Peyer's patch (tissue), 4 donors: ENCODE measurements at regions not wholly inside any gene's neighbourhood (a gene's known extent, or its start where the extent isn't known, plus 50 kb on each side); places are given as distances from the start of the nearest gene placed in this dataset.

Experiments used
- DNase-seq, 3 donors: peaks; one replicate each; pipeline ENCODE4 v3.0.0-alpha.2; 2017 to 2019
- H3K27ac ChIP-seq, 4 donors: fragments of 200-600 bp; sonication (generic); one replicate each; pipeline ENCODE4 v1.5.1; 2016 to 2019
- H3K27me3 ChIP-seq, 2 donors: fragments of 200-600 bp; sonication (generic); one replicate each; pipeline ENCODE4 v1.5.1; 2019
- H3K36me3 ChIP-seq, 3 donors: fragments of 200-600 bp; sonication (generic); one replicate each; pipeline ENCODE4 v1.5.1; 2016 to 2019
- H3K4me1 ChIP-seq, 4 donors: fragments of 200-600 bp; sonication (generic); one replicate each; pipeline ENCODE4 v1.5.1; 2016 to 2019
- H3K4me3 ChIP-seq, 4 donors: fragments of 200-600 bp; sonication (generic); 1 replicate in 3 of 4; 2 replicates in 1 of 4; pipeline ENCODE4 v1.5.1; 2016 to 2019; ENCODE audit warnings: mild to moderate bottlenecking in 1 of 4
- H3K9me3 ChIP-seq, 4 donors: fragments of 200-600 bp; sonication (generic); one replicate each; pipeline ENCODE4 v1.5.1; 2016 to 2019; ENCODE audit warnings: mild to moderate bottlenecking in 1 of 4
- POLR2A ChIP-seq, 2 donors: fragments of 450-650 bp; IDR thresholded peaks; one replicate each; pipeline ENCODE4 v1.5.1; 2017; ENCODE audit warnings: antibody characterized with exemption in 2 of 2, mild to moderate bottlenecking in 2 of 2, moderate library complexity in 2 of 2
- TF ChIP-seq, protein P1 (sequence below), 6 experiments: fragments of 450-650 bp in 4 of 6; fragments of 200-600 bp in 2 of 6; sonication (generic) in 1 of 6; IDR thresholded peaks; one replicate each; pipeline ENCODE4 v1.5.1; 2017 to 2019; ENCODE audit warnings: antibody characterized with exemption in 6 of 6, mild to moderate bottlenecking in 3 of 6, moderate library complexity in 1 of 6

DNA sequence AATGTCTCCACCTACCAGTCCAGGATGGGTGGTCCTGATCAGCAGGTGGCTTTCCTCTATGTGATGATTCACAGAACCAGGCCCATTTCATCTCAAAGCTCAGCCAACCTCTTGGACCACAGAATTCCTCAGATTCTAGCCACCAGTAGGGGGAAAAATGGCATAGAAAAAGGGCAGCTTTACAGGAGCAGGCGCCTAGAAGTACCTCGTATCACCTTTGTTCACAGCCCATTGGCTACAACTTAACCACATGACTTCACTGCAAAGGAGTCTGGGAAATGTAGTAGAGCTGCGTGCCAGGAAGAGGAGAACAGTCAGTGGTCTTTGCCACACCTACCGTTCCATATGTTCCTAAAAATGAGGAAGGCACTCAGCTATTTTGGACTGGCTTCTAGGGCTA is 62.8 kb upstream of the DTNA start:
- Histone ChIP-seq H3K27me3 (no peaks in the 10 kb centered on the region), H3K4me3 (no peak overlapping the region), H3K4me1 (no peaks in the 10 kb centered on the region), H3K36me3 (no peaks in the 10 kb centered on the region), H3K27ac (no peak overlapping the region), H3K9me3 (no peaks in the 10 kb centered on the region)
- TF ChIP-seq, protein P1, sequence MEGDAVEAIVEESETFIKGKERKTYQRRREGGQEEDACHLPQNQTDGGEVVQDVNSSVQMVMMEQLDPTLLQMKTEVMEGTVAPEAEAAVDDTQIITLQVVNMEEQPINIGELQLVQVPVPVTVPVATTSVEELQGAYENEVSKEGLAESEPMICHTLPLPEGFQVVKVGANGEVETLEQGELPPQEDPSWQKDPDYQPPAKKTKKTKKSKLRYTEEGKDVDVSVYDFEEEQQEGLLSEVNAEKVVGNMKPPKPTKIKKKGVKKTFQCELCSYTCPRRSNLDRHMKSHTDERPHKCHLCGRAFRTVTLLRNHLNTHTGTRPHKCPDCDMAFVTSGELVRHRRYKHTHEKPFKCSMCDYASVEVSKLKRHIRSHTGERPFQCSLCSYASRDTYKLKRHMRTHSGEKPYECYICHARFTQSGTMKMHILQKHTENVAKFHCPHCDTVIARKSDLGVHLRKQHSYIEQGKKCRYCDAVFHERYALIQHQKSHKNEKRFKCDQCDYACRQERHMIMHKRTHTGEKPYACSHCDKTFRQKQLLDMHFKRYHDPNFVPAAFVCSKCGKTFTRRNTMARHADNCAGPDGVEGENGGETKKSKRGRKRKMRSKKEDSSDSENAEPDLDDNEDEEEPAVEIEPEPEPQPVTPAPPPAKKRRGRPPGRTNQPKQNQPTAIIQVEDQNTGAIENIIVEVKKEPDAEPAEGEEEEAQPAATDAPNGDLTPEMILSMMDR (IDR thresholded peaks at IDR 0.05) = no peak
- no peak for TF ChIP-seq POLR2A (IDR thresholded peaks at IDR 0.05)
- no peak for DNase-seq

DNA sequence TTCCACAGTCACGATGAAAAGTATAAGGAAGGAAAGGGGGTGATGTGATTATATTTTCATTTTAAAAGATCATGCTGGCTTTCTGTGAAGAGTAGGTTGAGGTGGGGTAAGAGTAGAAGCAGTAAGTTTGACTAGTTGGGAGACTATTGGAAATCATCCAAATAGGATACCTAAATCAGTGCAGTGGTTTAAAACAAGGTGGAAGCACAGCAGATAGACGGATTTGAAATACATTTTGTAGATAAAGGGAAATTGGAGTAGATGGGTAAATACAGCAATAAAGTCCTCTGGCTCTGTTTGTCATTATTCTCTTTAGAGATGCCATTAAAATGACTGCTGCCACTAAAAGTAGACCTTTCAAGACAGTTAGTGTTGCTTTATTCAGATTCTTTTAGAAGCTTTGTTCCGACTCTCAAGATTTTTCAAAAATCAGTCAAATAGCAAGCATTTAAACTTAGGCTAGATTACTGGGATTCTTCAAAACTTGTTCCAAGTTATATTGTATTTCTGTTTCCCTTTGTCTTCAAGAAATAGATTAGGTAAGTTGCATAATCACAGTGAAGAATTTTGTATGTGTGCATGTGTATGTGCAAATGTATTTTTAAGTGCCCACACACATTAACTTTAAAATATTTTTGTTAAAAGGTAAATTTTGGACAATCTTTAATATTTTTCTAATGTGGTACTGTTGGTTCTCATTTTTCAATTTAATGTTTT is 61.7 kb upstream of the DTNA start:
- Histone ChIP-seq H3K36me3 (no peaks in the 10 kb centered on the region), H3K27ac (no peak overlapping the region), H3K27me3 (no peaks in the 10 kb centered on the region), H3K9me3 (no peaks in the 10 kb centered on the region), H3K4me3 (no peak overlapping the region), H3K4me1 (no peaks in the 10 kb centered on the region)
- DNase-seq = no peak
- TF ChIP-seq, protein P1 (IDR thresholded peaks at IDR 0.05) = no peak
- no peak for TF ChIP-seq POLR2A (IDR thresholded peaks at IDR 0.05)

DNA sequence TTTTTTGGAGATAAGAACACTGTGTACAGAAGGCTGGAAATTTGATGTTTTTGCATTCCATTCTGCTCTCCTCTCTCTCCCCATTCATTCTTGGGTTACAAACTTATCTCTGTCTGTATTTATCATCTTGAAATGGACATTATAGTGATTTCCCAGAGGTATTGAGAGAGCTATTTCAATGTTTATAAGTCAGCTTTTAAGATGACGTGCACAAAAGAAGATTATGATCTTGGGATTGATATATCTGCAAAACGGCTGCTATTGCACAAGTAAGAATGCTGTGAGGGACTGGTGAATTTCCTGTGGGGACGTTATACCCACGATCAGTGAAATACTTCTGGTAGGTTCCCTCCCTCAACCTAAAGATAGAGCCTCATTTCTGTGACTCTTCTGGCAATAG is 61.0 kb upstream of the DTNA start:
- no peaks in the 10 kb centered on the region for H3K27me3 ChIP-seq
- H3K4me3 ChIP-seq = no peak overlapping the region
- no peak overlapping the region for H3K27ac ChIP-seq
- no peak for DNase-seq
- no peaks in the 10 kb centered on the region for H3K4me1 ChIP-seq
- TF ChIP-seq, protein P1 (IDR thresholded peaks at IDR 0.05) = no peak
- TF ChIP-seq POLR2A (IDR thresholded peaks at IDR 0.05) = no peak
- no peaks in the 10 kb centered on the region for H3K9me3 ChIP-seq
- H3K36me3 ChIP-seq = no peaks in the 10 kb centered on the region

DNA sequence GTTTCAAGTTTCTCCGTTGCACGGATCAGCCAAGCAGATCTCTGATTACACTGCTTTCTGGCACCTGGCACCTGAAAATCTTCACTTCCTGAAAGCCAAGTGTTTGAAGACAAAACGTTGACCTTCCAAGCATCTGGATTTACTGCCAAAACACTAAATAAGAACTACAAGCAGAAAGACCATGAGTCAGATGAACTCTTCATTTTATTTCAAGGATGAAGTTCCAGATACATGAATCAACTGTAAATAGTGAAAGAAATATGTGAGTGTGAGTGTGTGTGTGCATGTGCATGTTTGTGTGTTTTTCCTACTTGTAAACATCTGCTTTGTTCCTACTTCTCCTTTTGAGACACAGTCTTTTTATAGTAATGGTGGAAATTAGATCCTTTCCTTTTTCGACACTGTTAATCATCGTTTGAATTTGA is 60.0 kb upstream of the DTNA start:
- Histone ChIP-seq H3K27ac (peak overlapping the region in 1 of 4 donors; percentile 16), H3K36me3 (no peaks in the 10 kb centered on the region), H3K4me1 (no peaks in the 10 kb centered on the region), H3K4me3 (no peak overlapping the region), H3K9me3 (no peaks in the 10 kb centered on the region), H3K27me3 (no peaks in the 10 kb centered on the region)
- TF ChIP-seq, protein P1 (IDR thresholded peaks at IDR 0.05) = no peak
- no peak for TF ChIP-seq POLR2A (IDR thresholded peaks at IDR 0.05)
- no peak for DNase-seq

DNA sequence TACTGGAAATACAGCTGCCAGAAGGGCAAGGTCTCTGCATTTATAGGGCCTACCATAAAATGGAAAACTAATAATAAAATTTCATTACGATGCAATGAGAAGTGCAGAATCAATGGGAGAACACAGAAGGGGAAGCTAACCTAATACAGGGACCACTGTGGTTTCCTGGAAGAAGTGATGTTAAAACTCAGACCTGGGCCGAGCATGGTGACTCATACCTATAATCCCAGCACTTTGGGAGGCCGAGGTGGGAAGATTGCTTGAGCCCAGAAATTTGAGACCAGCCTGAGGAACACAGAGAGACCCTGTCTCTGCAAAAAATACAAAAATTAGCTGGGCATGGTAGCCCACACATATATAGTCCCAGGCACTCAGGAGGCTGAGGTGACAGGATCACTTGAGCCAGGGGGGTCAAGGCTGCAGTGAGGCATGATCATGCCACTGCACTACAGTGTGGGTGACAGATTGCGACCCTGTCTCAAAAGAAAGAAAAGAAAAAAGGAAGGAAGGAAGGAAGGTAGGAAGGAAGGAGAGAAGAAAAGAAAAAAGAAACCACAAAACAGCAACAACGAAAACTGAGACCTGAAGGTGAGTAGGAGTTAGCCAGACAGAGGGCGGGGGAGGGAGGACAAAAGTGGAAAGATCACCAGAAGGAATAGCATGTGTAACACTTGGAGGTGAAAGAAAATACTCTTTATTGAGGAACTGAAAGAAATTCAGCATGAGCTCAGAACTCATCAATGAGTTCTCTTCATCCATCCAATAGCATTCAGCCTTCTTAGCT is 58.3 kb upstream of the DTNA start:
- TF ChIP-seq, protein P1 (IDR thresholded peaks at IDR 0.05) = no peak
- no peak for TF ChIP-seq POLR2A (IDR thresholded peaks at IDR 0.05)
- no peak overlapping the region for H3K27ac ChIP-seq
- no peaks in the 10 kb centered on the region for H3K4me1 ChIP-seq
- DNase-seq = no peak
- H3K27me3 ChIP-seq = no peaks in the 10 kb centered on the region
- no peaks in the 10 kb centered on the region for H3K9me3 ChIP-seq
- H3K36me3 ChIP-seq = no peaks in the 10 kb centered on the region
- H3K4me3 ChIP-seq = no peak overlapping the region
